HG02943 (cell line): ENCODE measurements at regions not wholly inside any gene's neighbourhood (a gene's known extent, or its start where the extent isn't known, plus 50 kb on each side); places are given as distances from the start of the nearest gene placed in this dataset.
"Not testable (repeated sequence)": the region's sequence is repeated elsewhere in the genome, so short reads cannot be mapped to it uniquely, and the experiment has no call there.

Experiments used
- ATAC-seq: cut with Tn5 transposase; IDR thresholded peaks from one replicate; pipeline ENCODE4 v1.9.1; 2021; ENCODE audit warnings: mild to moderate bottlenecking, low read depth, moderate library complexity; ENCODE audit not compliant: unreplicated experiment

DNA sequence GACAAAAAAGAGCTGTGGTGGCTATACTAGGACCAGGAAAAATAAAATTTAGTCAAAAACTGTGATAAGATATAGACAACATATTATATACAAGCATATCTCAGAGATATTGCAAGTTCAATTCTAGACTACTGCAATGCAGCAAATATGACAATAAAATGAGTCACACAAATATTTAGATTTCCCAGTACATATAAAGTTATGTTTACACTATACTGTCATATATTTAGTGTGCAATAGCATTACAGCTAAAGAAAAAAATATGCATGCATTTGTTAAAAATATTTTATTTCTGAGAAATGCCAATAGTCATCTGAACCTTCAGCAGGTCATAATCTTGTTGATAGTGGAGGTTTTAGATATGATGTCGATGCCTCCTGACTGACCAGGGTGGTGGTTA is 72.1 kb downstream of the AKR1C4 start:
- ATAC-seq, result no peak

DNA sequence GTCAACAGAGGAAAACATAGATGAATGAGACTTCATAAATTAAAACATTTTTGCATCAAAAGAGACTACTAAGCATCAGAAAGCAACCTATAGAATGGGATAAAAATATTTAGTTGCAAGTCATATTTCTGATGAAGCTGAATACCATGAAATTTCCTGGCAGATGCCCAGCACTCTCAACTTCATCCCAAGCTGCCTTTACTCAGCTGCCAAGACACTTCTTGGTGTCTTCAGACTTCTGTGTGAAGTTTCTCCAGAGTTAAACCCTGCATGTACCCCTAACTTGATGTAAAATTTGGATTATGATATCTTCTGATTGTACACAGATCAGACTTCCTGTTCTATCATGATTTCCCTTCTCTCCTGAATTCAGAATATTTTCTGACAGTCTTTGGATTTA is 73.2 kb downstream of the AKR1C4 start:
- no peak for ATAC-seq

DNA sequence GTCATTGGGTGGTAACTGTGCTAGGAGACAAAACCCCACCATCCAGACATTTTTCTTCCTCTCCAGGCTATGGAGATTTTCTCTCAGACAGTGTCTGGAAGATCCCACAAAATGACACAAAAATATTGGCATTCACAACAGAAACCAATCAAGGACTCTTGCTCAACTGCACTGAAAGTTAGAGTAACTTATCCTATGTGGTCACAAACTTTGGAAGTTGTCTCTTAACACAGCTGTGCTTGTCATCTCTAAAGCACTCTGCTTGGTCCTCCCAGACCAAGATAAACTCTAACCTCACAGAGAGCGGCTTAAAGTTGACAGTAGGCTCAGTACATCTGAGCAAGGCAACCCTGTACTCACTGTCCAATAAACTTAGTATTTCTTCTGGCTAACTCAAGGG is 74.9 kb downstream of the AKR1C4 start:
- no peak for ATAC-seq

DNA sequence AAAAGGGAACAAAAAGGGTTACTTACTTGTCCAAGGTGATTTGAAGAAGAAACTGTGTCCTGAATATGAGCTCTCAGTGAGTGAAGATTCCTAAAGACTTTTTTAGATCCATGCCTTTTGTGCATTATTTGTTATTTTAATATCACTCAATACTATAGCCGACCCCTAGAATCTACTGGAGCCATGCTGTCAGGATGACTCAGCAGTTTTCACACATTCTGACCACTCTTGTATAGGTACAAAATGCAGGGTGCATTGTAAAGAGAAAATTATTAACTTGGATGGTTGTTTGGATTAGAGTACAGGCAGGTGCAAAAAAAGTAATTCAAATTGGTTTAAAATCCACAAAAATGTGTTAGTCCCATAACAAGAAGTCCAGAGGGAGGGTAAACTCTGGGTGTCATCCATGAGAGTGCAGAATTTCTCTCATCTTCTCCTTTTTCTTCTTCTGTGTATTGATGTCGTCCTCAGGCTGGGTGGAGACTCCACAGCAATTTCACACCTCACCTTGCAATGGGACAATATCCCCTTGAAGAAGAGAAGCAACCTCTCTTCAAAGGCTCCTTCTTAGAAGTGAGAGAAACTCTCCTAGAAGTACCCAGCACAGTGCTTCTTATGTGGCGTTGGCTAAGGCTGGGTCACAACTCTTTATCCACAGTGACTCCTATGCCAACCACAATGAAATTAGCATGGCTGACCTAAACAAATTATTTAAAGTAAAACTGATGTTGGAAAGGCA is 75.6 kb downstream of the AKR1C4 start:
- ATAC-seq, result no peak

DNA sequence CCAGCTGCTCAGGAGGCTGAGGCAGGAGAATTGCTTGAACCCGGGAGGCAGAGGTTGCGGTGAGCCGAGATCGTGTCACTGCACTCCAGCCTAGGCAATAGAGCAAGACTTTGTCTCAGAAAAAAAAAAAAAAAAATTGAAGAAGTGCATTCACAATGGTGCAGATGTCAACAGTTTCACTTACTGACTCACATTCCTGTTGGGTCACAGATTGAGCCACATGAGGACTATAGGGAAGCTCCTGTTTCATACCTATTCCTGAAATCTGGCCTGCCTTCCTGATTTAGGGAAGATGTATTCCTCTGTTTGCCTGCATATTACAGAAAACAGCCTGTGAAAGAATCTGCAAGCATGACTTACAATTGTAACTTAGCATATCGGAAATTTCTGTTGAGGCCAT is 78.2 kb downstream of the AKR1C4 start:
- ATAC-seq, result no peak

DNA sequence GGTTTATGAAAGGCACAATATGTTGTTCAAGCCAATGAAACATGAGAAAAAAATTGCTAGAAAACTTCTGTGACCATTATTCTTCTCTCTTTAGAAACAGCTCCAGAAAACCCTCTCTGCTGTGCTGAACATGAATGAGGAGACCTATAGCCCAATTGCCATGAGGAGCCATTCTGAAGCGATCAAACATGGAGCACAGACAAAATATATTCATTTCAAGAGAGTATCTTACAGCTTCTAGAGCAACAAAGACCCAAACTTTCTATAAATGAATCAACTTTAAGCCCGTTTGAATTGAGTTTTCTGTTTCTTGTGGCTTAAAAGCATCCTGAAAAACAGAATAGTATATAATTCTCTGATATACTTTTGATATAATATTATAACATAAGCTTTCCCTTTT is 83.4 kb upstream of the UCN3 start:
- no peak for ATAC-seq

DNA sequence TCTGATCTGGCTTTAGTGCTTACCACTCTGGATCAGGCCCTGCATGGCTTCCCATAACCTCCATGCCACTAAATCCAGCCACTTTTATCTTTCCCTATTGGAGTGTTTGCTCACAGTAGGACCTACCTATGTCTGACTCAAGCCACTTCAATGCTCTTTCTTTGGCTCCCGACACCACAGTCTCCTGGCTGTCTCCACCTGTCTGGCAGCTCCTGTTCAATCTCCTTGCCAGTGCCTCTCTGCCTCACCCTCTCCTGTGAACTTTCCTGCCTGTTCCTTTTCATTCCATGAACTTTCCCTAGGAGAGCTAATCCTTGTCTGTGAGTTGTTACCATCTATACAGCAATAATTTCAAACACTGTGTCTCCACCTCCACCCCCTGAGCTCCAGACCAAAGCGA is 82.6 kb upstream of the UCN3 start:
- no peak for ATAC-seq

DNA sequence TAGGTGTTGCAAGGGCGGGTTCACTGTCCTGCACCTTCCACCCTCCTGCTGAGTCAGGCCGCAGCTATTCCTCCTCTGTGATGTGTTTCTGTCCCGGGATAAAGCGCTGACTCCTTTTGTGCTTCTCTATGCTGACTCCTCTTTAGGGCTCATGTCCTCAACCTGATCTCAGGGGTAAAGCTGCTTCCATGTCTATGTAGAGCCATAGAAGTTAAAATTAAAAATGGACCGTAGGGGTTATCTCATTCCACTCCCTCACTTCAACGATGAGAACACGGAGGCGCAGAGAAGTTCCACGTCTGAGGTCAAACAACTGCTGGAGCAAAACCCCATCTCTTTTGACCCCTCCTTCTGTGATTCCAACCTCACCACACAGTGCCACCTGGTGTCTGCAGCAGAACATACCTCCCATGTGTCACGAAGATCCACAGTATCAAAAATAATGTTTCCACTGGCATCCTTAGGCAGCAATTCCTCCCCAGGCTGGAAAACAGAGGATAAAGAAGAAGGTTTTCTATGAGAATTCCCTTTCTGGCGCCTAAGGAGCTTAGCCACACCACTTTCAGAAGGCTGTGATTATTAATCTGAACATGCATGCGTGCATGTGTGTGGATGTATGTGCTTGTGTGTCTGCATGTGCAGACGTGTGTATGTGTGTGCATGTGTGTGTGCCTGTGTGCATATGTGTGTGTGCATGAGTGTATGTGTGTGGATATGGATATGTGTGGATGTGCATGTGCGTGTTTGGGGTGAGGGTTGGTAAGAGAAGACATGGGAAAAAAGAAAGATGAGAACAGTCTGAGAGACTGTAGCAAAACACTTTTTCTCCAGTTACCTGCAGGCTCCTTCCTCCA is 81.2 kb upstream of the UCN3 start:
- peak; percentile 76 for ATAC-seq

DNA sequence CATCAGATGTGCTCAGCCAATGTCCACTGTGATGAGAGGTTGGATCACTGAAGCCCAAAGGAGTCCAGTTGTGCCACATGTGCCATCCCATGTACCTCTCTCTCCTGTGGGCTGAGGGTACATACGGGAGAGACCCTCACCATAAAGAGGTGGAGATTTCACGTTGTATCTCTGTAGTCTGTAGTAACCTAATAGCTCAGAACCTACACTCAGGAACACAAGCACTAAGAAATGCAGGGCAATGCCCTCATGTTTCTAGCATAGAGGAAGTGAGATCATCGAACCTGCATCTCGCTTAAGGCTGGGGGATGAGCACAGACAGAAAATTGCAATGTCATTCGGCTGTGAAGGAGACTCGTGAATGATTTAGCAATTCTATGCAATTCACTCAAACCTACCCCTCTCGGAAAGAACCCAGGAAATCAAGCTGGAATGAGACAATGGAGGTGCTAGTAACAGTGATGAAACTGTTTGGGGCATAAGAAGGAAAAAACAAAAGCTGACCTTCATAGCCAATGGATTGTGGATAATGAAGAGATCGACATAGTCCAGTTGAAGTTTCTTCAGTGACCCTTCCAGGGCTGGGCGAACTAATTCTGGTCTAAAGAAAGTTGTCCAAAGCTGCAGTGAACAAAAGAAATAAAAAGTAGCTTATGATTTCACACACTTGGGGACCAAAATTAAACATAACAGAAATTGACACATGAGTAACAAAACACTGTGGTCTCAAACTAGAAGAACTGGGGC is 80.3 kb upstream of the UCN3 start:
- ATAC-seq, result peak; percentile 57

DNA sequence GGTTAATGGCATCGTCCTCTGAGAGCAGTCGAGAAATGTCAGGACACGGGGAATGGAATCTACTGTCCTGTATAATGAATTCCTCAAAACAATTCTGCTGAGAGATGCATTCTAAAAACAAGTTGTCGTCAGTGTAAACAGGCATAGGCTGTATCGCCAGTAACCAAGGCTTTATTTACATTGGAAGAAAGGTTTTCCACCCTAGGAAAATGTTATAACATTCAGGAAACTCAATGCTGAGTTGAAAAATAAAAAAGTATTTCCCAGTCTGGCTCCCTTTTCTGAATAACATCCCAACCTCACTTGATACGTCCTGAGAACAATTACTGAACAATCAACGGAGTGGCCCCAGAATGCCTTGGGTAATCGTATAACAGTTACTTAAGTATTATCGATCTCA is 79.6 kb upstream of the UCN3 start:
- ATAC-seq, result no peak

DNA sequence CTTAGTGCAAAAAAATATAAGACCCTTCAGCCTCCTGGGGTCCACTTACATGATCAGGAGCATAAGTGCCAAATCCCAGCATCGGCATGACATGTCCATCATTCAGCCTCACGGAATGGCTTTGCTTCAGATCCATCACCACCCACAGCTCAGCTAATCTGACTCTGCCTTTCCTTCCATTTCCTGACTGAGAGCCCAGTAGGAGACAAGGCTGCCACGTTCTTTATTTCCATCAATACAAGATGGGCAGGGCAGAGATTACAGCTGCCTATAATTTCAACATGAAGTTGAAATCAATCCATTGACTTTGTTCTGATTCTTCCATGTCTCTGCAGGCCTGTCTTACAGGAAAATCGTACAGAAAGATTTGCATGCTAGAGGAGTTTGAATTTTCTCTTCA is 76.4 kb upstream of the UCN3 start:
- ATAC-seq, result no peak

DNA sequence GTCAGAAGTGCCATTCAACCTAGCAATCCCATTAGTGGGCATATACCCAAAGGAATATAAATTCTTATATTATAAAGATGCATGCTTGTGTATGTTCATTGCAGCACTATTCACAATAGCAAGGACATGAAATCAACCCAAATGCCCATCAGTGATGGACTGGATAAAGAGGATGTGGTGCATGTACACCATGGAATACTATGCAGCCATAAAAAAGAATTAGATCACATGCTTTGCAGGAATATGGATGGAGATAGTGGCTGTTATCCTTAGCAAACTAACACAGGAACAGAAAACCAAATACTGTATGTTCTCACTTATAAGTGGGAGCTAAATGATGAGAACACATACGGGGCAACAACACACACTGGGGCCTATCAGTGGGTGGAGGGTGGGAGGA is 75.5 kb upstream of the UCN3 start:
- ATAC-seq, result not testable (repeated sequence)

DNA sequence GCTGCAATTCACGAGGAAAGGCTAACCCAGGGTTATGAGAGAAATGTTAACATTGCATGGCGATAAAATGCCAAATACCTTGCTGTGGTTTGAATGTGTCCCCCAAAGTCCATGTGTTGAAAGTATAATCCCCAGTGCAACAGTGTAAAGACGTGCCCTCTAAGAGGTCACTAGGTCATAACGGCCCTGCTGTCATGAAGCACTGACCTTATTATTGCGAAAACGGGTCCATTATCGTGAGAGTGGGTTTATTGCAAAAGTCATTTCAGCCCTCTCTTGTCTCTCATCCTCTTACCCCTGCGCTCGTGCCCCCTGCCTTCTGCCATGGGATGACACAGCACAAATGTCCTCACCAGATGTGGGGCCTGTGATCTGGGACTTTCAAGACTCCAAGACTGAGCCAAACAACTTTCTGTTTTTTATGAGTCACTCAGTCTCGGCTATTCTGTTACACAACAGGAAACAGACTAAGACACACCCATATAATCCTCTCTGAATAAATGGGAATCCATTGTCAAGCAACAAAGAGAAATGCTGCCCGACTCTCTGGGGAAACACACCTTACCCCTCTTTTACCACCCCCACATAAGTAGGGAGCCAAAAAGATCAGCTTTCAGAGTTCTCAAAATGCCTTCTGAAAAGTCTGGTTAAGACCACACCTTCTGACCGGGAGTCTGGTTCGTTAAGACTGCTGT is 73.1 kb upstream of the UCN3 start:
- no peak for ATAC-seq

DNA sequence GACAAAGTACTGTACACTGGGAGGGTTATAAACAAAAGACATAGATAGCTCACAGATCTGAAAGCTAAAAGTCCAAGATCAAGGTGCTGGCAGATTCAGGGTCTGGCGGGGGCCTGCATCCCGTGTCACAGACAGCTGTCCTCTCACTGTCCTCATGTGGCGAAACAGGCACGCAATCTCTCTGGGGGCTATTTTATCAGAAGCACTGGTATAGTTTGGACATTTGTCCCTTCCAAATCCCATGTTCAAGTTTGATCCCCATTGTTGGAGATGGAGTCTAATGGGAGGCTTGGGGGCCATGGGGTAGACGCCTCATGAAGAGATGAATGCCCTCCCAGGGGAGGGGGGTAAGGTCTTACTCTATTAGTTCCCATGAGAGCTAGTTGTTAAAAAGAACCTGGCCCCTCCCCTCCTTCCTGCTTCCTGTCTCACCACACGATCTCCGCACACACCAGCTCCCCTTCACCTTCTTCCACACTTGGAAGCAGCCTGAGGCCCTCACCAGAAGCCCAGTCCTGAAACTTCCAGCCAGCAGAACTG is 72.5 kb upstream of the UCN3 start:
- ATAC-seq, result no peak

DNA sequence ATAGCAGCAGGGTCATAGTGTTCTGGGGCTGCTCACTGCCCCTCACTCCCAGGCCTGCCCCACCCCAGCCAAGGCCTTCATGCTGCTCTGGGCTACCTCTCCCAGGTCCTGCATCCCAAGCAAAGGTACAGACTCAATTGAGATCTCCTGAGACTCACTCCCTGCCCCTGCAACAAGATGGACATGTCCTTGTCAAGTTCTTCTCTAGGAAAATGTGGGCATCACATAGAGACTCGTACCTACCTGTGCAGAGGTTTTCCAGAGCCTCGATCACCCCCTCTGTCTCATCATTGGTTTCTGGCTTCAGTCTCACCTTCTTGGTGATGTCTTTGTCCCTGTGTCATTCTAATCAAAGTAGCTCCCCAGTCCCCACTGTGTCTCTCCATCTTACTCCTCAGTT is 71.8 kb upstream of the UCN3 start:
- ATAC-seq, result not testable (repeated sequence)

DNA sequence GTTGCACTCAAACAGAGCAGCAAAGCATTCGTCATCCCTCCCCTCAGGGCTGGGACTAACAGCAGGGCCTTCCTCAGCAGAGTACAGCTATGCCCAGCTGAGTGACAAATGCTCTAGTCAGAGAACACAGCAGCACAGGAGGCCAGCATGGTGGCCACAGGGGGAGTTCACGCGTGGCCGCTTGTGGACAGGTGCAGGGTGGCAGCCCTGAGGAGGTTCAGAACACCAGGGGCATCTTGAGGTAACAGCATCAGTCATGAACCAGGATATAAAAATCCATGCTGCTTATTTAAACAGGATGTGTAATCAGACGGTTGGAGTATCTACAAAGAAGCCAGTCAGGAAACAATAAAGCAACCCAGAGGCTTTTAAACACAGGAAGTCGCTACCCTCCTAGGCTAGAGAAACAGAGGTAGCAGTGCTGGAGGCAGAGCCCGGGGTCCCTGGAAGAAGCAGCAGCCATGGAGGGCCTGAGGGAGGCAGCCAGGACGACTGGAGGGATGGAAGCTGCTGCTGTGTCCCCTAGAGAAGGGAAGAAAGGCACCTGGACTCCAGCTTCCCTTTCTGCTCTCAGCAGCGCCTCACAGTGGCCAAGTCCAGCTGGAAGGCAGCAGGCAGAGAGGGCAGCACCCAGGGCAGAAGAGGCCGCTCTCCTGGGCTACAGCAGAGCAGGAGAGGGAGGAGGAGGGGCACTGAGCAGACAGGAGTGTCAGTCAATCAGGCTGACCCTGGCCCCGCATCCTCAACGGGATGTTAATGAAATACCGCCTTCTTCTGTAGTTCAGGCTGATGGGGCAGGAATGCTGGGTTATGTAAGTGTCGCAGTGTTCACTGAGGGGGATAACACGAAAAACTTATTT is 70.8 kb upstream of the UCN3 start:
- no peak for ATAC-seq

DNA sequence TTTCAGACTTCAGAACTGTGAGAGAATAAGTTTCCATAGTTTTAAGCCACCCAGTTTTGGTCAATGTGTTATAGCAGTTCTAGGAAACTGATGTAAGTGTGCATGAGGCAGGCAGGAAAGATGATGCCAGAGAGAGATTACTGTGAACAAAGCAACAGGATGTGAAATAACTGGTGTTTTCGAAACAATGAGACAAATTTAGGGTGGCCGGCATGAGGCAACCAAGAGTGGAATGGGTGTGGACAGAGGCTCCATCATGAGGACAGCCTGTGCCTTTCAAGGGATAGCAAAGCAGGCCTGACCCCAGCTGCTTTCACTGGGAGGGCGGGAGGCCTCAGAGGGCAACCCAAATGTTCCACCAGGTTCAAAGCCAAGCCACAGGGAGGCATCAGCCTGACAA is 67.3 kb upstream of the UCN3 start:
- no peak for ATAC-seq

DNA sequence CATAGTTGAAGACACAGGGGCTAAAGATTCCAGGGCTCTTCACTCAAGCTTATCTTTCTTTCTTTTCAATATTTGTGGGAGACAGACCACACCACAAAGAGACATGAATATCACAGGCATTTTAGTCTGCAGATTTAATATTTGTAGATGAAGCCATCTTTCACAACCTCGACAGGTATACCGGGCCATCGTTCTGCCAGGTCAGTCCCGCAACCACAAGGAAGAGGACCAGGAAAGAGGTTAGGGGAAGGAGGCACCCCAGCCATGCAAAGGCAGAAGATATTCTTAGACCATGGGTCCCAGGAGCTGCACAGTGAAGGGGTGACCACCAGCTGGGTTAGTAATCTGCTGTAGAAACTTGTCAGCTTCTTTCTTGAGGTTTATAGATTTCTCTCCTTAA is 66.8 kb upstream of the UCN3 start:
- no peak for ATAC-seq

DNA sequence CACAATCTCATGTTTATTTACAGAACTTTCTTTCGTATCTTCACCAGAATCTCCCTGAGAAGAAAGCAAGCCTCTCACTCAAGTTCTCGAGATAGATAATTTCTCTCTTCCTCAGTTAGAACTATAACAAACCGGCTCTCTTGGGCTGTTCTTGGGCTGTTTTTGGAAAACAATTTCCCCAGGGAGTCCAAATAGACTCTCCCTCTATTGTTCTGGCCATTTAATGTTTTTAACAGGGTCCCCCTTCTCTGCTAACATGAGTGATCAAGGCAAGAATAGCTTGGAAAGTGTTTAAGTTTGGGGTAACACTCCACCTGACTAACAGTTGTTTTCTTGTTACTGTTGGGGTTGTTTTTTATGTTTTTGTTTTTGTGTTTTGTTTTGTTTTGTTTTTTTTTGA is 64.8 kb upstream of the UCN3 start:
- ATAC-seq, result no peak

DNA sequence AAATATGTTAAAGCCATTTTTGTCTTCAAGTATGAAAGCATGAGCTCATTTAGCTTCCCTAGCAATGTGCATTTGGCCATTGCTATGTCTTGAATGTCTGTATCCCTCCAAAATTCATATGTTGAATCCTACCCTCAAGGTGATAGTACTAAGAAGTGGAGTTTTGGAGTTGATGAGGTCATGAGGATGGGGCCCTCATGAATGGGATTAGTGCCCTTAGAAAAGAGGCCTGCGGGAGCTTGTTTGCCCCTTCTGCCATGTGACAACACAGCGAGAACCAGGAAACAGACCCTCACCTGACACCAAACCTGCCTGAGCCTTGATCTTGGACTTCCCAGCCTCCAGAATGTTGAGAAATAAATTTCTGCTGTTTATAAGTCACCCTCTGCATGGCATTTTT is 61.3 kb upstream of the UCN3 start:
- ATAC-seq, result no peak
